ENCODE measurements at regions not wholly inside any gene's neighbourhood (a gene's known extent, or its start where the extent isn't known, plus 50 kb on each side); places are given as distances from the start of the nearest gene placed in this dataset.
"Not testable (repeated sequence)": the region's sequence is repeated elsewhere in the genome, so short reads cannot be mapped to it uniquely, and the experiment has no call there.

- DNase-seq = not testable (repeated sequence)
These were observed 260.8 kb downstream of the C11orf87 start for GRCh38 chr11:109682788-109683187.

- no peak for DNase-seq
These were observed 273.7 kb downstream of the C11orf87 start for GRCh38 chr11:109695696-109696095.

GRCh38 chr11:109696191-109696897, 274.4 kb downstream of the C11orf87 start:
- no peak for DNase-seq

- no peak for DNase-seq
These were observed 275.3 kb downstream of the C11orf87 start for GRCh38 chr11:109697140-109697843.

- DNase-seq = no peak
These were observed 276.2 kb downstream of the C11orf87 start for GRCh38 chr11:109698237-109698636.

- DNase-seq = no peak
These were observed 282.4 kb downstream of the C11orf87 start for GRCh38 chr11:109704432-109704831.

- no peak for DNase-seq
These were observed 285.0 kb downstream of the C11orf87 start for GRCh38 chr11:109706945-109707344.

GRCh38 chr11:109707411-109707810, 285.4 kb downstream of the C11orf87 start:
- no peak for DNase-seq

GRCh38 chr11:109708184-109708583, 286.2 kb downstream of the C11orf87 start:
- no peak for DNase-seq

- DNase-seq = not testable (repeated sequence)
These were observed 292.5 kb downstream of the C11orf87 start for GRCh38 chr11:109714444-109714843.

- not testable (repeated sequence) for DNase-seq
These were observed 293.4 kb downstream of the C11orf87 start for GRCh38 chr11:109715424-109715823.

GRCh38 chr11:109726061-109726460, 304.1 kb downstream of the C11orf87 start:
- DNase-seq = no peak

- no peak for DNase-seq
These were observed 306.1 kb downstream of the C11orf87 start for GRCh38 chr11:109728056-109728455.

GRCh38 chr11:109729761-109730160, 307.8 kb downstream of the C11orf87 start:
- no peak for DNase-seq

GRCh38 chr11:109730669-109731068, 308.7 kb downstream of the C11orf87 start:
- no peak for DNase-seq

GRCh38 chr11:109731451-109731850, 309.5 kb downstream of the C11orf87 start:
- no peak for DNase-seq

- DNase-seq = no peak
These were observed 311.3 kb downstream of the C11orf87 start for GRCh38 chr11:109733245-109733644.

- DNase-seq = no peak
These were observed 312.6 kb downstream of the C11orf87 start for GRCh38 chr11:109734566-109734965.

GRCh38 chr11:109735128-109735527, 313.1 kb downstream of the C11orf87 start:
- no peak for DNase-seq

- DNase-seq = no peak
These were observed 317.4 kb downstream of the C11orf87 start for GRCh38 chr11:109739379-109739778.

GRCh38 chr11:109745996-109746625, 324.1 kb downstream of the C11orf87 start:
- no peak for DNase-seq

GRCh38 chr11:109747839-109748238, 325.8 kb downstream of the C11orf87 start:
- DNase-seq = no peak

- DNase-seq = no peak
These were observed 327.5 kb downstream of the C11orf87 start for GRCh38 chr11:109749476-109749875.

GRCh38 chr11:109750964-109751363, 329.0 kb downstream of the C11orf87 start:
- DNase-seq = no peak

Measured in stimulated activated CD4-positive, alpha-beta T cell treated with anti-CD3 and anti-CD28 coated beads, Interleukin-4, amount 100 ng/mL, for 24 hours (primary cell).